ENCODE measurements at regions not wholly inside any gene's neighbourhood (a gene's known extent, or its start where the extent isn't known, plus 50 kb on each side); places are given as distances from the start of the nearest gene placed in this dataset.
"Not testable (repeated sequence)": the region's sequence is repeated elsewhere in the genome, so short reads cannot be mapped to it uniquely, and the experiment has no call there.

DNA sequence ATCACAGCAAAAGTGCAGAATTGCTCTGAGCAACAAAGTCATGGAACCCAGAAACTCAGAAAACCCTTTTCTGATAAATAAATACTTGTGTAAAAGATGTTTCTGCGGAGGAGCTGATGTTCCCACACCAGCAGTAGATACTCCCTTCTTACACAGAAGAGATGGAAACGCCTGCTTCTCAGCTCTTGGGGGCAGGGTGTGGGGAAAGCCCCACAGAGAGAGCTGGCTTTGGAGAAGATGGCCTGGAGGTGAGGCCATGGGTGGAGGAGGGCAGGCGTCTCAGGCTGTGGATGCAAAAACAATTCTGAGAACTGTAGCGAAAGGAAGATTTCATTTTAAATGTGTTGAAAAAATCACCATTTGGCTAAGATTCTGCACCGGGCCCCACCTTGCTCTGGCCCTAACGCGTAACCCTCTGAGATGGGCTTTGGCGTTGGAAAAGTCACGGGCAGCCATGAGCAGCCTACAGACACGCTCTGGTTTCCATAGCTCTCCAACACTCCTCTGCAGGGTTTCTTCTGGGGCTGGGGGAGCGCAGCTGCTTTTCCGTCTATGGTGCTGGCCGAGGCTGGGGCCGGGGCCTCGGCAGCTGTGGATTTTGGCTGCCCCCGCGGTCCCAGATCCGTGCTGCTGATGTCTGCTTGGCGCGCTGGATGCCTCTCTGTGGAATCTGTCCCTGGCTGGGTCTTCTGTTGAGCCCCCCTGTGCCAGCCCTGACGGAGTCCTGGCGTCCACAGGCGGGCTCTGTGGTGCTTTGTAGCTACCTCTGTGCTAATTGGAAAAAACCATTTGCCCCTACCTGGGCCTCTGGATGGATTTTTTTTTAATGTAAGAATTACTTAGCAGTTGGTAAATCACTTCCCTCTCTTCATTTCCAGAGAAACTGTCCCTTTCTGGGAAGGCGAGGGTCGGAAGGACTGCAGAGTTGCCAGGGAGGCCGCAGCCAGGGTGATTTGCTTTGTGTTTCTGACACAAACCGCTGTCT is 200.9 kb downstream of the BANP start:
- CTCF ChIA-PET (ENCODE audit: low intra/inter-chr PET ratio); H3K9me3 ChIP-seq (replicated peaks; ENCODE audit: control insufficient read depth, insufficient read depth, low read depth, low read length); H3K27ac ChIP-seq (ENCODE audit: extremely low read depth, low read depth, low read length); BruUV-seq (replicated peaks); H3K79me2 ChIP-seq (ENCODE audit: control insufficient read depth, insufficient read depth, low read length); H3K36me3 ChIP-seq (ENCODE audit: control insufficient read depth, insufficient read depth, low read length); H2AFZ ChIP-seq (ENCODE audit: low read depth, low read length); in situ Hi-C loops (cut with MboI); H3K9ac ChIP-seq (ENCODE audit: insufficient read depth in 1 of 2, low read depth in 2 of 2, low read length in 2 of 2); H3K9me1 ChIP-seq (ENCODE audit: control insufficient read depth, insufficient read depth, low read length); ATAC-seq; H3K4me2 ChIP-seq (ENCODE audit: insufficient read depth, low read length); intact Hi-C loops (cut with micrococcal nuclease); FAIRE-seq; DNase-seq (ENCODE audit: extremely low read depth in 1 of 4, low spot score in 3 of 4); POLR2A ChIA-PET; H3K4me3 ChIP-seq; H4K20me1 ChIP-seq (replicated peaks; ENCODE audit: control insufficient read depth, insufficient read depth, low read length): not testable (repeated sequence)
- Histone ChIP-seq H3K4me1 (replicated peaks in 1 of 2; ENCODE audit: control insufficient read depth in 2 of 2, insufficient read depth in 2 of 2, low read length in 2 of 2) (peaks cover 20 to 32% of the 10 kb centered on the region in 2 experiments), H3K27me3 (ENCODE audit: control insufficient read depth in 2 of 2, insufficient read depth in 2 of 2, low read length in 2 of 2) (peaks cover 0 to 11% of the 10 kb centered on the region in 2 experiments; a peak in 2 of 5 replicates)
- WGBS (ENCODE audit: insufficient coverage, low coverage, missing lambda C conversion rate), result 53% methylated on average over 19 of the region's 27 CpGs

GRCh38 chr16:88152879-88153278 is 201.6 kb downstream of the BANP start:
- intact Hi-C loops (cut with micrococcal nuclease); POLR2A ChIA-PET; CTCF ChIA-PET (ENCODE audit: low intra/inter-chr PET ratio): not testable (repeated sequence)

GRCh38 chr16:88153516-88153915 is 202.3 kb downstream of the BANP start:
- BruUV-seq (replicated peaks); intact Hi-C loops (cut with micrococcal nuclease); ATAC-seq; DNase-seq (ENCODE audit: extremely low read depth in 1 of 4, low spot score in 3 of 4); H3K79me2 ChIP-seq (ENCODE audit: control insufficient read depth, insufficient read depth, low read length); H3K36me3 ChIP-seq (ENCODE audit: control insufficient read depth, insufficient read depth, low read length); H3K4me3 ChIP-seq; H3K9ac ChIP-seq (ENCODE audit: insufficient read depth in 1 of 2, low read depth in 2 of 2, low read length in 2 of 2); CTCF ChIA-PET (ENCODE audit: low intra/inter-chr PET ratio); H2AFZ ChIP-seq (ENCODE audit: low read depth, low read length); H3K27ac ChIP-seq (ENCODE audit: extremely low read depth, low read depth, low read length); H3K9me1 ChIP-seq (ENCODE audit: control insufficient read depth, insufficient read depth, low read length); H3K9me3 ChIP-seq (replicated peaks; ENCODE audit: control insufficient read depth, insufficient read depth, low read depth, low read length); H3K4me2 ChIP-seq (ENCODE audit: insufficient read depth, low read length); in situ Hi-C loops (cut with MboI); POLR2A ChIA-PET; H4K20me1 ChIP-seq (replicated peaks; ENCODE audit: control insufficient read depth, insufficient read depth, low read length): not testable (repeated sequence)
- WGBS (ENCODE audit: insufficient coverage, low coverage, missing lambda C conversion rate), result 31% methylated on average over 9 of the region's 12 CpGs
- peak; percentile 29 for FAIRE-seq
- Histone ChIP-seq H3K27me3 (ENCODE audit: control insufficient read depth in 2 of 2, insufficient read depth in 2 of 2, low read length in 2 of 2) (peaks cover 0 to 11% of the 10 kb centered on the region in 2 experiments; a peak in 2 of 5 replicates), H3K4me1 (replicated peaks in 1 of 2; ENCODE audit: control insufficient read depth in 2 of 2, insufficient read depth in 2 of 2, low read length in 2 of 2) (peaks cover 20% of the 10 kb centered on the region in 2 experiments)

More at GRCh38 chr16:88152879-88153278, 201.6 kb downstream of the BANP start:
- H3K9me1 ChIP-seq (ENCODE audit: control insufficient read depth, insufficient read depth, low read length); H3K36me3 ChIP-seq (ENCODE audit: control insufficient read depth, insufficient read depth, low read length); H3K79me2 ChIP-seq (ENCODE audit: control insufficient read depth, insufficient read depth, low read length); H2AFZ ChIP-seq (ENCODE audit: low read depth, low read length); H4K20me1 ChIP-seq (replicated peaks; ENCODE audit: control insufficient read depth, insufficient read depth, low read length); H3K27ac ChIP-seq (ENCODE audit: extremely low read depth, low read depth, low read length); in situ Hi-C loops (cut with MboI); H3K4me3 ChIP-seq; FAIRE-seq; H3K9ac ChIP-seq (ENCODE audit: insufficient read depth in 1 of 2, low read depth in 2 of 2, low read length in 2 of 2); BruUV-seq (replicated peaks); DNase-seq (ENCODE audit: extremely low read depth in 1 of 4, low spot score in 3 of 4); H3K9me3 ChIP-seq (replicated peaks; ENCODE audit: control insufficient read depth, insufficient read depth, low read depth, low read length); ATAC-seq; H3K4me2 ChIP-seq (ENCODE audit: insufficient read depth, low read length): not testable (repeated sequence)
- Histone ChIP-seq H3K4me1 (replicated peaks in 1 of 2; ENCODE audit: control insufficient read depth in 2 of 2, insufficient read depth in 2 of 2, low read length in 2 of 2) (peaks cover 20 to 26% of the 10 kb centered on the region in 2 experiments), H3K27me3 (ENCODE audit: control insufficient read depth in 2 of 2, insufficient read depth in 2 of 2, low read length in 2 of 2) (peaks cover 0 to 11% of the 10 kb centered on the region in 2 experiments; a peak in 2 of 5 replicates)
- WGBS (ENCODE audit: insufficient coverage, low coverage, missing lambda C conversion rate), result 31% methylated on average over 18 of the region's 20 CpGs

All from K562 (cell line).